Breast epithelium (tissue), 3 donors: ENCODE measurements at regions not wholly inside any gene's neighbourhood (a gene's known extent, or its start where the extent isn't known, plus 50 kb on each side); places are given as distances from the start of the nearest gene placed in this dataset.

ENCODE experiments used
- CTCF ChIP-seq, 3 donors: fragments of 450-650 bp; IDR thresholded peaks; one replicate each; pipeline ENCODE4 v1.5.1; 2016 to 2017; ENCODE audit warnings: antibody characterized with exemption in 3 of 3, mild to moderate bottlenecking in 3 of 3, moderate library complexity in 3 of 3
- POLR2A ChIP-seq: fragments of 450-650 bp; IDR thresholded peaks from one replicate; pipeline ENCODE4 v1.6.1; 2016; ENCODE audit warnings: antibody characterized with exemption, mild to moderate bottlenecking, moderate library complexity
- POLR2AphosphoS5 ChIP-seq, 3 donors: sonication (generic); formaldehyde crosslinking; IDR thresholded peaks; one replicate each; pipeline ENCODE4 v1.6.1; 2017; ENCODE audit warnings: antibody characterized with exemption in 3 of 3

- TF ChIP-seq CTCF (IDR thresholded peaks at IDR 0.05) (no peak), POLR2A (no peak), POLR2AphosphoS5 (IDR thresholded peaks at IDR 0.05) (no peak)
Measured at GRCh38 chr7:97506728-97507127, 225.2 kb upstream of the TAC1 start.
